ES-I3 (cell line): ENCODE measurements at regions not wholly inside any gene's neighbourhood (a gene's known extent, or its start where the extent isn't known, plus 50 kb on each side); places are given as distances from the start of the nearest gene placed in this dataset.

Experiments
- H3K36me3 ChIP-seq: 2 replicates; pipeline ENCODE4 v1.6.1; 2013; ENCODE audit warnings: mild to moderate bottlenecking, low read length, control low read depth, moderate library complexity; ENCODE audit not compliant: insufficient read depth
- H3K4me1 ChIP-seq: 2 replicates; pipeline ENCODE4 v1.6.1; 2013; ENCODE audit warnings: mild to moderate bottlenecking, control low read depth, low read length; ENCODE audit not compliant: insufficient read depth
- H3K9ac ChIP-seq: 2 replicates; pipeline ENCODE4 v1.6.1; 2013; ENCODE audit warnings: low read depth, mild to moderate bottlenecking, low read length, moderate library complexity
- H3K9me3 ChIP-seq: 2 replicates; pipeline ENCODE4 v1.6.1; 2013; ENCODE audit warnings: mild to moderate bottlenecking, low read length, moderate library complexity; ENCODE audit not compliant: control insufficient read depth, insufficient read depth

DNA sequence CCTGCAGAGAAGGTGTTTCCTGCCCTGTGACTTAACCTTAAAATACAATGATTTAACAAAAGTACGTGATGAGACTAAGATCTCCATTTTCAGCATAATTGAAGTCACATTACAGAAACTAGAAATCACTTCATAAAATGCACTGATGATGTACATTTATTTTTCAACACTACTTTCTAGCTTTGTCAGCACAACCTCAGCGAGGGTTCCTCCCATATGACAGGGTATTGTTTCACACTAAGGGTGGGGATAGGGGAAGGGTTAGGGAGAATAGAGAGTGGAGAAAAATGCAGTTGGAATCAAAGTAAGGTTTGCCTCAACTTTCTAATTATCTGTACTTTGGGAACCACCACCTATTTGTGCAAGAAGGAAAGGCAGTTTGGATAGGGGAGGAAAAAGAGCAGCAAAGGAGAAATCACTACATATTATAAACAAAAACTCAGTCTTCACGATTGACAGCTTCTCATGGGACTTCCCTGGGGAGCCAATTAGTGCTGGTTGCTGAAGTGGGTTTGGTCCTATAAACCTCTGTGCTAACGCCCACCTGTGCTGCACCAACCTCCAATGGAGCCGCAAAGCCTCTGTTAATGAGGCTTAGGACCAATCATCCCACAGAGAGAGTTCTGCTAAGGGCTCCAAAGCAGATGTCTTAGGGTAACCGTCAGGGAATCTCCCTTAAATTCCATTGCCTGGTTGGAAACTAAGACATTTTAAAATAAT is 369.2 kb upstream of the PDE4D start:
- no peaks in the 10 kb centered on the region for H3K36me3 ChIP-seq
- no peak overlapping the region for H3K9ac ChIP-seq
- H3K9me3 ChIP-seq, result no peaks in the 10 kb centered on the region
- H3K4me1 ChIP-seq, result no peaks in the 10 kb centered on the region

DNA sequence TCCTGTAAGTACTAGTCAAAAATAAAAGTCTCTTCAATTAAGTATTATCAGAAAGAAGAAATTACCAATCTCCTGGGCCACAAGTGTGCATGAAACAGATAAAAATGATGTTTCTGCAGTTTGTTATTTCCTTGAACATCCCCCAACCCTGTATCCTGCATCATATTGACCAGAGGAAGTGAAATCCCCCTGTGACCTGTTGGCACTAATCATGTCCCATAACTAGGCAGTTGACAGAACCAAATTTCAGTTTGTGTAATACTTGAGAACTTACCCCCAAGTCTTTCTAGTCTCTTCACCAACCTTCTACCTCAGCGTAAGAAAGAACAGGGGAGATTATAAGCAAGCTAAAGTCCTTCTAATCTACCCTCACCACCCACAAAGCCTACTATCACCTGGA is 368.2 kb upstream of the PDE4D start:
- H3K9ac ChIP-seq, result no peak overlapping the region
- H3K36me3 ChIP-seq, result no peaks in the 10 kb centered on the region
- no peaks in the 10 kb centered on the region for H3K4me1 ChIP-seq
- H3K9me3 ChIP-seq, result no peaks in the 10 kb centered on the region

DNA sequence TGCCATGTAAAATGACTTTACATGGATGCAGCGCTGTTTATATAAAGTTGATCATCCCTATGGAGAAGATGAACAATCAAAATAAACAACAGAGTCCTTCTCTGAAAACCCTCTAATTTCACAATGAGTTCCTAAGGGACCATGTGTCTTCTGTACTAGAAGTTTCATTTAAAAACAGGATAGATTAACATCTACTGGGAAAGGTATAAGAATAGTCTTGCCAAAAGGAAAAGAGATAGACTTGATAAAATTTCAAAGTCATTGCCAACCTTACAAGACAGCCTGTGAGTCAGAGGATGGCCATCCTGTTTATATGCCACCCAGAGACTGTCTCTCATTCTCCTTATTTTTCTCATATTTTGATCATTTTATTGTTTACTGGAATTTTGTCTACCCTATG is 367.1 kb upstream of the PDE4D start:
- Histone ChIP-seq H3K9ac (no peak overlapping the region), H3K9me3 (no peaks in the 10 kb centered on the region), H3K4me1 (no peaks in the 10 kb centered on the region), H3K36me3 (no peaks in the 10 kb centered on the region)

DNA sequence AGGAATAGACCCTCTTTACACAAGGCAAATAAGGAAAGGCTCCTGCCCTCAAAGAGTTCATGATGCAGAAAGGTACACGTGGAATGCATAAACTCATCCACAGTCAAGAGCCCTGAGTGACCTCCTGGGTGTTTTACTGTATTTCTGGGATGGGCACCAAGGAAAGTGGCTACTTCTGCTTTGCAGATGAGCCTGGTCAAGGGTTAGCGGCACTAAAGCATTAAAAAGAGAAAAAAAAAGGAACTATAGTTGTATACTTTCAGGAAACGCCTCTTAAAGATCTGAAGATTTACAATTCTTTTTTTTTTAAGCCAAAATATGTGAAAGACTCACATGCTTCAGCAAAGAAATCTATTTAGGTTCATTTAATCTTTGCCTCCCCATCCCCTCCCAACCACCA is 366.2 kb upstream of the PDE4D start:
- Histone ChIP-seq H3K4me1 (no peaks in the 10 kb centered on the region), H3K36me3 (no peaks in the 10 kb centered on the region), H3K9me3 (no peaks in the 10 kb centered on the region), H3K9ac (no peak overlapping the region)

GRCh38 chr5:60257596-60258271 is 364.2 kb upstream of the PDE4D start:
- no peaks in the 10 kb centered on the region for H3K4me1 ChIP-seq
- no peak overlapping the region for H3K9ac ChIP-seq
- no peaks in the 10 kb centered on the region for H3K9me3 ChIP-seq
- no peaks in the 10 kb centered on the region for H3K36me3 ChIP-seq

DNA sequence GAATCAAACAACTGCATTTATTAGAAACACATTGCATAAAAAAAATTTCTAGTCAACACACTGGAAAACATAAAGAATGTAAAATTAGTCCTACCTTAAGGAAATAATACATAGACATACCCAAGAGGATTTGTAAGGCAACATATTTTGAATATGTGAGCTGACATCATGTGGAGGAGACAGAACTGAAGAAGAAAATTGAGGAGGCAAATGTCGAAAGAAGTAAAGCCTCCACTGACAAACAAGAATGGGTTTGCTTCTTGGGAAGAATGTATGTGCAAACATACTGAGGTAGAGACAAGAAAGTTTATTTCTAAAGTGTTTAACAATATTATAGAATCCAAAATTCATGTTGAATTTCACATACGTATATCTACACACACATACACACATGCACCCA is 363.0 kb upstream of the PDE4D start:
- no peaks in the 10 kb centered on the region for H3K4me1 ChIP-seq
- no peaks in the 10 kb centered on the region for H3K36me3 ChIP-seq
- H3K9ac ChIP-seq, result no peak overlapping the region
- no peaks in the 10 kb centered on the region for H3K9me3 ChIP-seq

DNA sequence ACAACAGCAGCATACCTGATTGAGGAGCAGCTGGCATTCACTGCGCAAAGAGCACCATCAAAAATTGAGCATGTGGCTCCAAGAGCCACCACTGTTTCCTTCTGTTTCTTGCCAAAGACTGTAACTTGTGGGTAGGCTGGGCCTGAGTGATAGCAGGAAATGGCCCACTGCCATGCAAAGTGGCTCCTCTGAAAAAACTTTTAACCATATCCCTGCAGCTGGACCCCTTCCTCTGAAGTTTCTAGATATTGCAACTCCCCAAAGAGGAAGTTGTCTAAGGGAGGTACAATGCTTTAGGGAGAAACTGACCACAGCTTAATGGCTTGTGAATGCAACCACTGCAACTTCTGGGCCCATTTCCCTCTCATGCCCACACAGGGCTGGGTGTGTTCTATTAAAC is 355.4 kb upstream of the PDE4D start:
- Histone ChIP-seq H3K9me3 (no peaks in the 10 kb centered on the region), H3K4me1 (no peaks in the 10 kb centered on the region), H3K9ac (no peak overlapping the region), H3K36me3 (no peaks in the 10 kb centered on the region)

- Histone ChIP-seq H3K9me3 (no peaks in the 10 kb centered on the region), H3K4me1 (no peaks in the 10 kb centered on the region), H3K36me3 (no peaks in the 10 kb centered on the region), H3K9ac (no peak overlapping the region)
These were observed 350.2 kb upstream of the PDE4D start for GRCh38 chr5:60243713-60244112.

- no peaks in the 10 kb centered on the region for H3K36me3 ChIP-seq
- no peak overlapping the region for H3K9ac ChIP-seq
- H3K9me3 ChIP-seq, result no peaks in the 10 kb centered on the region
- no peaks in the 10 kb centered on the region for H3K4me1 ChIP-seq
These were observed 338.7 kb upstream of the PDE4D start for GRCh38 chr5:60232036-60232795.

GRCh38 chr5:60230456-60230855 is 336.9 kb upstream of the PDE4D start:
- H3K9me3 ChIP-seq, result no peaks in the 10 kb centered on the region
- no peaks in the 10 kb centered on the region for H3K4me1 ChIP-seq
- no peak overlapping the region for H3K9ac ChIP-seq
- no peaks in the 10 kb centered on the region for H3K36me3 ChIP-seq

GRCh38 chr5:60229691-60230185 is 336.2 kb upstream of the PDE4D start:
- H3K36me3 ChIP-seq, result no peaks in the 10 kb centered on the region
- H3K9ac ChIP-seq, result no peak overlapping the region
- no peaks in the 10 kb centered on the region for H3K4me1 ChIP-seq
- H3K9me3 ChIP-seq, result no peaks in the 10 kb centered on the region

- no peaks in the 10 kb centered on the region for H3K4me1 ChIP-seq
- no peaks in the 10 kb centered on the region for H3K9me3 ChIP-seq
- H3K36me3 ChIP-seq, result no peaks in the 10 kb centered on the region
- H3K9ac ChIP-seq, result no peak overlapping the region
These were observed 335.1 kb upstream of the PDE4D start for GRCh38 chr5:60228676-60229075.

DNA sequence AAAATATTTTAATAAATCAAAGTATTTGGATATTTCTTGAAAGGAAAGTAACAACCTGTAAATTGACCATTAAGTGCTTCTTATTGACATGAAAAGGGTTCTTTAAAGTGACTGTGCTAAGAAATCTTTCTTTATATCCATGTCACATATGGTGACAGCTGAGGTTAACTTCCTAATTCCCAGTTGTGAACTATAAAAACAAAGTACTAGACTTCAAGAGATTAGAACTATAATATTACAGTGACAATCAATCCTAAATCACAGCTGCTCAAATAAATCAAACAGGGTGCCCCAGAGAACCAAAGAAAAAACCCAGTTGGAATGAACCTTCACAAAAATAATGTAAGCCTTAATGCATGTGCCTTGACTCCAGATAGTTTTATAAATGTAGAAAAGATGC is 332.6 kb upstream of the PDE4D start:
- H3K9me3 ChIP-seq, result no peaks in the 10 kb centered on the region
- H3K36me3 ChIP-seq, result no peaks in the 10 kb centered on the region
- H3K4me1 ChIP-seq, result no peaks in the 10 kb centered on the region
- H3K9ac ChIP-seq, result no peak overlapping the region

- Histone ChIP-seq H3K4me1 (no peaks in the 10 kb centered on the region), H3K9me3 (no peaks in the 10 kb centered on the region), H3K36me3 (no peaks in the 10 kb centered on the region), H3K9ac (no peak overlapping the region)
These were observed 329.8 kb upstream of the PDE4D start for GRCh38 chr5:60223342-60223741.

GRCh38 chr5:60219921-60220320 is 326.4 kb upstream of the PDE4D start:
- Histone ChIP-seq H3K9me3 (no peaks in the 10 kb centered on the region), H3K4me1 (no peaks in the 10 kb centered on the region), H3K9ac (no peak overlapping the region), H3K36me3 (no peaks in the 10 kb centered on the region)
